IMR-90 (cell line): ENCODE measurements at regions not wholly inside any gene's neighbourhood (a gene's known extent, or its start where the extent isn't known, plus 50 kb on each side); places are given as distances from the start of the nearest gene placed in this dataset.

ENCODE experiments used
- ATAC-seq: fragments of 200-7000 bp; cut with Tn5 transposase; 2 replicates; pipeline ENCODE4 v1.9.1; 2020; ENCODE audit warnings: low read depth, mild to moderate bottlenecking, moderate library complexity
- BruUV-seq: library from RNA; stranded (reverse); fragments of 400-500 nt; replicated peaks from 2 replicates; lab custom pipeline; 2021; lab: Mats Ljungman, UMichigan
- CTCF ChIA-PET: fragments of 300-600 bp; formaldehyde crosslinking; extraction: SDS; loops from one replicate; lab custom pipeline; 2021; ENCODE audit warnings: antibody characterized with exemption; lab: Yijun Ruan, JAX
- POLR2A ChIA-PET: fragments of 300-600 bp; sonication (Branson Sonifier 250); formaldehyde crosslinking; loops from one replicate; lab custom pipeline; 2022; ENCODE audit warnings: antibody characterized with exemption; ENCODE audit not compliant: unreplicated experiment; lab: Charles Lee
- DNase-seq: peaks from one replicate; pipeline ENCODE4 v3.0.0; 2013
- H2AFZ ChIP-seq: replicated peaks from 2 replicates; pipeline ENCODE3; 2013; ENCODE audit warnings: low read length, mild to moderate bottlenecking; ENCODE audit not compliant: poor library complexity
- H2AK5ac ChIP-seq: 2 replicates; pipeline ENCODE4 v1.6.1; 2013; ENCODE audit warnings: low read depth, low read length, inconsistent platforms
- H2AK9ac ChIP-seq: replicated peaks from 2 replicates; pipeline ENCODE3; 2013; ENCODE audit warnings: mild to moderate bottlenecking, low read depth, low read length, moderate library complexity; ENCODE audit not compliant: poor library complexity
- H2BK120ac ChIP-seq: 2 replicates; pipeline ENCODE4 v1.6.1; 2013; ENCODE audit warnings: low read depth, low read length, inconsistent platforms
- H2BK15ac ChIP-seq: 3 replicates; pipeline ENCODE4 v1.6.1; 2013; ENCODE audit warnings: low read depth, low read length, inconsistent platforms
- H2BK20ac ChIP-seq: 2 replicates; pipeline ENCODE4 v1.6.1; 2013; ENCODE audit warnings: low read depth, mild to moderate bottlenecking, inconsistent platforms, low read length, moderate library complexity
- H2BK5ac ChIP-seq: 2 replicates; pipeline ENCODE4 v1.6.1; 2013; ENCODE audit warnings: mild to moderate bottlenecking, low read depth, low read length, inconsistent platforms; ENCODE audit not compliant: poor library complexity, severe bottlenecking
- H3K14ac ChIP-seq: replicated peaks from 2 replicates; pipeline ENCODE4 v1.6.1; 2013; ENCODE audit warnings: low read depth, low read length, inconsistent platforms
- H3K18ac ChIP-seq: 2 replicates; pipeline ENCODE4 v1.6.1; 2013; ENCODE audit warnings: low read depth, low read length, control low read depth
- H3K23ac ChIP-seq: 2 replicates; pipeline ENCODE4 v1.6.1; 2013; ENCODE audit warnings: low read depth, low read length, inconsistent platforms
- H3K27ac ChIP-seq: 2 replicates; pipeline ENCODE4 v1.5.1; 2013; ENCODE audit warnings: mild to moderate bottlenecking, control low read depth, low read length; ENCODE audit not compliant: insufficient read depth
- H3K27me3 ChIP-seq: 2 replicates; pipeline ENCODE4 v1.6.1; 2013; ENCODE audit warnings: low read length; ENCODE audit not compliant: control insufficient read depth, insufficient read depth
- H3K36me3 ChIP-seq: 2 replicates; pipeline ENCODE4 v1.6.1; 2013; ENCODE audit warnings: low read length, mixed read lengths; ENCODE audit not compliant: control insufficient read depth, insufficient read depth
- H3K4ac ChIP-seq: 2 replicates; pipeline ENCODE4 v1.6.1; 2013; ENCODE audit warnings: low read depth, low read length, inconsistent platforms
- H3K4me1 ChIP-seq: 2 replicates; pipeline ENCODE4 v1.6.1; 2013; ENCODE audit warnings: low read length, mixed read lengths; ENCODE audit not compliant: control insufficient read depth, insufficient read depth
- H3K4me2 ChIP-seq: 2 replicates; pipeline ENCODE4 v1.6.1; 2013; ENCODE audit warnings: low read depth, mild to moderate bottlenecking, control low read depth, low read length, moderate library complexity
- H3K4me3 ChIP-seq: 2 replicates; pipeline ENCODE4 v1.5.1; 2013; ENCODE audit warnings: low read depth, mild to moderate bottlenecking, control low read depth, low read length, moderate library complexity; ENCODE audit not compliant: insufficient read depth
- H3K56ac ChIP-seq: 2 replicates; pipeline ENCODE4 v1.6.1; 2013; ENCODE audit warnings: low read length, inconsistent platforms; ENCODE audit not compliant: insufficient read depth; ENCODE audit errors: extremely low read depth
- H3K79me1 ChIP-seq, 2 experiments: 2 replicates each; pipeline ENCODE4 v1.6.1; 2013; ENCODE audit warnings: low read length in 2 of 2, inconsistent platforms in 1 of 2, low read depth in 1 of 2
- H3K9ac ChIP-seq: 2 replicates; pipeline ENCODE4 v1.6.1; 2013; ENCODE audit warnings: low read depth, low read length, control low read depth
- H3K9me1 ChIP-seq: 2 replicates; pipeline ENCODE4 v1.6.1; 2013; ENCODE audit warnings: low read length, inconsistent platforms; ENCODE audit not compliant: insufficient read depth
- H3K9me3 ChIP-seq: 2 replicates; pipeline ENCODE4 v1.6.1; 2013; ENCODE audit warnings: low read length; ENCODE audit not compliant: control insufficient read depth, insufficient read depth
- H4K20me1 ChIP-seq: 2 replicates; pipeline ENCODE4 v1.6.1; 2013; ENCODE audit warnings: low read length, inconsistent platforms; ENCODE audit not compliant: insufficient read depth
- H4K5ac ChIP-seq: 2 replicates; pipeline ENCODE4 v1.6.1; 2013; ENCODE audit warnings: mild to moderate bottlenecking, low read depth, low read length, control low read depth
- H4K8ac ChIP-seq, 2 experiments: 2 replicates each; pipeline ENCODE4 v1.6.1; 2013; ENCODE audit warnings: low read depth in 2 of 2, low read length in 2 of 2, control low read depth in 1 of 2, inconsistent platforms in 1 of 2
- H4K91ac ChIP-seq: 2 replicates; pipeline ENCODE4 v1.6.1; 2013; ENCODE audit warnings: low read depth, low read length, inconsistent platforms; ENCODE audit not compliant: insufficient read depth
- BHLHE40 ChIP-seq: fragments of 150-350 bp; IDR thresholded peaks from 2 replicates; pipeline ENCODE4 v1.6.1; 2016; ENCODE audit warnings: mild to moderate bottlenecking, low read depth, low read length
- CEBPB ChIP-seq: IDR thresholded peaks from 2 replicates; pipeline ENCODE4 v1.6.1; 2012; ENCODE audit warnings: low read depth, low read length, improper control_type of control experiment
- CHD1 ChIP-seq: IDR thresholded peaks from 2 replicates; pipeline ENCODE4 v1.6.1; 2012; ENCODE audit warnings: low read depth, low read length, improper control_type of control experiment
- FOS ChIP-seq: fragments of 150-350 bp; IDR thresholded peaks from 2 replicates; pipeline ENCODE4 v1.6.1; 2016; ENCODE audit warnings: low read depth, low read length
- MAZ ChIP-seq: IDR thresholded peaks from 2 replicates; pipeline ENCODE4 v1.6.1; 2012; ENCODE audit warnings: low read depth, mild to moderate bottlenecking, low read length, improper control_type of control experiment, moderate library complexity, borderline replicate concordance
- POLR2A ChIP-seq: IDR thresholded peaks from 2 replicates; pipeline ENCODE4 v1.6.1; 2012; ENCODE audit warnings: mild to moderate bottlenecking, low read depth, low read length
- RAD21 ChIP-seq: IDR thresholded peaks from 2 replicates; pipeline ENCODE4 v1.6.1; 2012; ENCODE audit warnings: low read length, improper control_type of control experiment
- RCOR1 ChIP-seq: IDR thresholded peaks from 2 replicates; pipeline ENCODE4 v1.6.1; 2012; ENCODE audit warnings: mild to moderate bottlenecking, low read length, improper control_type of control experiment; ENCODE audit not compliant: insufficient replicate concordance
- RFX5 ChIP-seq: IDR thresholded peaks from 2 replicates; pipeline ENCODE4 v1.8.0; 2012; ENCODE audit warnings: low read depth, mild to moderate bottlenecking, low read length, moderate library complexity
- SMC3 ChIP-seq: fragments of 150-350 bp; IDR thresholded peaks from 2 replicates; pipeline ENCODE4 v1.6.1; 2016; ENCODE audit warnings: low read depth, mild to moderate bottlenecking, antibody characterized with exemption, low read length, moderate library complexity
- WGBS, 2 experiments: methylation state at CpG; one replicate each; pipeline versions ENCODE4 v1.1.5 to v1.1.7; 2013; ENCODE audit warnings: missing lambda C conversion rate in 2 of 2; ENCODE audit not compliant: insufficient read length in 1 of 2; ENCODE audit errors: extremely low coverage in 2 of 2; 5-methylcytosine and 5-hydroxymethylcytosine counted together
- dilution Hi-C: fragments of 300-500 bp; cut with HindIII; formaldehyde crosslinking; loops from one replicate; pipeline ENCODE4 v1.14.3; 2018; ENCODE audit warnings: low sequenced_read_pairs; ENCODE audit not compliant: unreplicated experiment
- in situ Hi-C: fragments of 300-500 bp; cut with MboI; formaldehyde crosslinking; loops from 3 replicates; pipeline ENCODE4 v1.14.3; 2019; ENCODE audit warnings: low sequenced_read_pairs, inconsistent platforms, mixed read lengths
- intact Hi-C: fragments of 100-400 bp; cut with micrococcal nuclease; formaldehyde crosslinking; loops from 2 replicates; pipeline ENCODE4 v1.10.0; 2022
- TF ChIP-seq, protein P1 (sequence below): conservative IDR thresholded peaks from 2 replicates; pipeline ENCODE4 v1.5.1; 2012; ENCODE audit warnings: mild to moderate bottlenecking, low read depth, low read length, improper control_type of control experiment

- Histone ChIP-seq H3K4me3 (no peak overlapping the region), H4K5ac (no peak overlapping the region), H3K9me3 (no peaks in the 10 kb centered on the region), H2BK20ac (no peak overlapping the region), H3K4me2 (no peak overlapping the region), H3K27ac (no peak overlapping the region), H2AK5ac (no peak overlapping the region), H3K23ac (no peak overlapping the region), H3K36me3 (no peaks in the 10 kb centered on the region), H3K27me3 (no peaks in the 10 kb centered on the region), H2BK120ac (no peak overlapping the region), H4K8ac (no peak overlapping the region), H2BK15ac (no peak overlapping the region), H3K18ac (no peak overlapping the region), H3K56ac (no peak overlapping the region), H3K9ac (no peak overlapping the region), H2AK9ac (no peak overlapping the region), H3K4ac (no peak overlapping the region), H3K79me1 (no peaks in the 10 kb centered on the region), H2BK5ac (no peak overlapping the region), H4K20me1 (no peaks in the 10 kb centered on the region), H3K14ac (no peak overlapping the region), H2AFZ (no peak overlapping the region), H3K4me1 (no peaks in the 10 kb centered on the region), H3K9me1 (no peaks in the 10 kb centered on the region), H4K91ac (no peak overlapping the region)
- dilution Hi-C loops (no loop called here), intact Hi-C loops (no loop called here), in situ Hi-C loops (no loop called here)
- TF ChIP-seq CHD1 (no peak), RFX5 (no peak), BHLHE40 (no peak), FOS (peak; percentile 57; the same call in 1 of the 2 replicates), MAZ (no peak), SMC3 (no peak), CEBPB (peak; percentile 93), POLR2A (no peak), RAD21 (no peak), RCOR1 (no peak)
- TF ChIP-seq, protein P1, sequence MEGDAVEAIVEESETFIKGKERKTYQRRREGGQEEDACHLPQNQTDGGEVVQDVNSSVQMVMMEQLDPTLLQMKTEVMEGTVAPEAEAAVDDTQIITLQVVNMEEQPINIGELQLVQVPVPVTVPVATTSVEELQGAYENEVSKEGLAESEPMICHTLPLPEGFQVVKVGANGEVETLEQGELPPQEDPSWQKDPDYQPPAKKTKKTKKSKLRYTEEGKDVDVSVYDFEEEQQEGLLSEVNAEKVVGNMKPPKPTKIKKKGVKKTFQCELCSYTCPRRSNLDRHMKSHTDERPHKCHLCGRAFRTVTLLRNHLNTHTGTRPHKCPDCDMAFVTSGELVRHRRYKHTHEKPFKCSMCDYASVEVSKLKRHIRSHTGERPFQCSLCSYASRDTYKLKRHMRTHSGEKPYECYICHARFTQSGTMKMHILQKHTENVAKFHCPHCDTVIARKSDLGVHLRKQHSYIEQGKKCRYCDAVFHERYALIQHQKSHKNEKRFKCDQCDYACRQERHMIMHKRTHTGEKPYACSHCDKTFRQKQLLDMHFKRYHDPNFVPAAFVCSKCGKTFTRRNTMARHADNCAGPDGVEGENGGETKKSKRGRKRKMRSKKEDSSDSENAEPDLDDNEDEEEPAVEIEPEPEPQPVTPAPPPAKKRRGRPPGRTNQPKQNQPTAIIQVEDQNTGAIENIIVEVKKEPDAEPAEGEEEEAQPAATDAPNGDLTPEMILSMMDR: no peak
- ChIA-PET CTCF (no interaction called here), POLR2A (no interaction called here)
- WGBS, 2 experiments: no CpG with 5 or more reads among the region's 2 CpGs
- BruUV-seq: no TSS peak
- ATAC-seq (no peak; the same call in 1 of the 2 replicates), DNase-seq (peak; percentile 51)
These were observed 168.8 kb upstream of the B3GALT2 start for GRCh38 chr1:193355178-193355577.
